ENCODE measurements at regions not wholly inside any gene's neighbourhood (a gene's known extent, or its start where the extent isn't known, plus 50 kb on each side); places are given as distances from the start of the nearest gene placed in this dataset.
A peak's percentile ranks its signal among the peaks of the same experiment; 100 is the strongest.

GRCh38 chr2:66701251-66701650 lies 266.3 kb downstream of the MEIS1 start:
- H3K27me3 Mint-ChIP-seq = no peaks in the 10 kb centered on the region
- TF ChIP-seq CTCF (IDR thresholded peaks at IDR 0.05; ENCODE audit: unreplicated experiment) = no peak
- no peaks in the 10 kb centered on the region for H3K36me3 Mint-ChIP-seq (ENCODE audit: insufficient read depth)
- H3K27ac Mint-ChIP-seq = peak overlapping the region; percentile 76
- no peak overlapping the region for H3K4me3 Mint-ChIP-seq (ENCODE audit: low read depth)
- peaks cover 78% of the 10 kb centered on the region for H3K4me1 Mint-ChIP-seq (ENCODE audit: low read depth)
- no peaks in the 10 kb centered on the region for H3K9me3 Mint-ChIP-seq (ENCODE audit: low read depth)
- DNase-seq (ENCODE audit: low spot score, unreplicated experiment) = no peak

GRCh38 chr2:66701656-66702055 lies 266.7 kb downstream of the MEIS1 start:
- no peak for TF ChIP-seq CTCF (IDR thresholded peaks at IDR 0.05; ENCODE audit: unreplicated experiment)
- Mint-ChIP-seq H3K4me3 (ENCODE audit: low read depth) (no peak overlapping the region), H3K4me1 (ENCODE audit: low read depth) (peaks cover 74% of the 10 kb centered on the region), H3K27me3 (no peaks in the 10 kb centered on the region), H3K36me3 (ENCODE audit: insufficient read depth) (no peaks in the 10 kb centered on the region), H3K27ac (peak overlapping the region; percentile 76), H3K9me3 (ENCODE audit: low read depth) (no peaks in the 10 kb centered on the region)
- no peak for DNase-seq (ENCODE audit: low spot score, unreplicated experiment)

GRCh38 chr2:66702301-66702700 lies 267.4 kb downstream of the MEIS1 start:
- Mint-ChIP-seq H3K4me3 (ENCODE audit: low read depth) (peak overlapping the region; percentile 22), H3K4me1 (ENCODE audit: low read depth) (peaks cover 67% of the 10 kb centered on the region), H3K27ac (peak overlapping the region; percentile 84), H3K27me3 (no peaks in the 10 kb centered on the region), H3K9me3 (ENCODE audit: low read depth) (no peaks in the 10 kb centered on the region), H3K36me3 (ENCODE audit: insufficient read depth) (no peaks in the 10 kb centered on the region)
- TF ChIP-seq CTCF (IDR thresholded peaks at IDR 0.05; ENCODE audit: unreplicated experiment) = no peak
- DNase-seq (ENCODE audit: low spot score, unreplicated experiment) = no peak

GRCh38 chr2:66704786-66705185 lies 269.9 kb downstream of the MEIS1 start:
- Mint-ChIP-seq H3K27ac (peak overlapping the region; percentile 64), H3K36me3 (ENCODE audit: insufficient read depth) (no peaks in the 10 kb centered on the region), H3K4me1 (ENCODE audit: low read depth) (peaks cover 47% of the 10 kb centered on the region), H3K4me3 (ENCODE audit: low read depth) (no peak overlapping the region), H3K27me3 (no peaks in the 10 kb centered on the region), H3K9me3 (ENCODE audit: low read depth) (no peaks in the 10 kb centered on the region)
- DNase-seq (ENCODE audit: low spot score, unreplicated experiment) = no peak
- no peak for TF ChIP-seq CTCF (IDR thresholded peaks at IDR 0.05; ENCODE audit: unreplicated experiment)

- Mint-ChIP-seq H3K27ac (no peak overlapping the region), H3K9me3 (ENCODE audit: low read depth) (no peaks in the 10 kb centered on the region), H3K36me3 (ENCODE audit: insufficient read depth) (no peaks in the 10 kb centered on the region), H3K27me3 (no peaks in the 10 kb centered on the region), H3K4me1 (ENCODE audit: low read depth) (peaks cover 6% of the 10 kb centered on the region), H3K4me3 (ENCODE audit: low read depth) (no peak overlapping the region)
- TF ChIP-seq CTCF (IDR thresholded peaks at IDR 0.05; ENCODE audit: unreplicated experiment) = no peak
- no peak for DNase-seq (ENCODE audit: low spot score, unreplicated experiment)
These were observed 279.7 kb downstream of the MEIS1 start for GRCh38 chr2:66714610-66715009.
